Suprapubic skin (tissue), 4 donors: ENCODE measurements at regions not wholly inside any gene's neighbourhood (a gene's known extent, or its start where the extent isn't known, plus 50 kb on each side); places are given as distances from the start of the nearest gene placed in this dataset.

Experiments
- DNase-seq, 2 donors: peaks; one replicate each; pipeline ENCODE4 v3.0.0-alpha.2; 2019; ENCODE audit warnings: low spot score in 2 of 2
- H3K27ac ChIP-seq: fragments of 200-600 bp; sonication (generic); one replicate; pipeline ENCODE4 v1.5.1; 2019
- H3K27me3 ChIP-seq: fragments of 200-600 bp; sonication (generic); one replicate; pipeline ENCODE4 v1.5.1; 2019
- H3K36me3 ChIP-seq: fragments of 200-600 bp; sonication (generic); one replicate; pipeline ENCODE4 v1.5.1; 2019
- H3K4me1 ChIP-seq: fragments of 200-600 bp; sonication (generic); one replicate; pipeline ENCODE4 v1.5.1; 2019
- H3K4me3 ChIP-seq: fragments of 200-600 bp; sonication (generic); one replicate; pipeline ENCODE4 v1.5.1; 2019; ENCODE audit warnings: mild to moderate bottlenecking
- H3K9me3 ChIP-seq: fragments of 200-600 bp; sonication (generic); one replicate; pipeline ENCODE4 v1.5.1; 2019
- CTCF ChIP-seq, 2 donors: fragments of 200-600 bp in 1 of 2; fragments of 450-650 bp in 1 of 2; sonication (generic) in 1 of 2; IDR thresholded peaks; one replicate each; pipeline ENCODE4 v1.5.1; 2016 to 2019; ENCODE audit warnings: antibody characterized with exemption in 2 of 2, mild to moderate bottlenecking in 1 of 2, moderate library complexity in 1 of 2
- EP300 ChIP-seq: sonication (generic); formaldehyde crosslinking; IDR thresholded peaks from one replicate; pipeline ENCODE4 v1.6.1; 2017; ENCODE audit warnings: antibody characterized with exemption
- POLR2A ChIP-seq, 2 donors: fragments of 450-650 bp; IDR thresholded peaks; one replicate each; pipeline ENCODE4 v1.6.1; 2017; ENCODE audit warnings: antibody characterized with exemption in 2 of 2, mild to moderate bottlenecking in 2 of 2, moderate library complexity in 2 of 2
- POLR2AphosphoS5 ChIP-seq, 3 donors: sonication (generic); formaldehyde crosslinking; IDR thresholded peaks; one replicate each; pipeline ENCODE4 v1.6.1; 2017; ENCODE audit warnings: antibody characterized with exemption in 3 of 3
- WGBS: methylation state at CpG from one replicate; pipeline ENCODE4 v1.1.5; 2018; 5-methylcytosine and 5-hydroxymethylcytosine counted together

GRCh38 chr2:128807317-128807716, 488.6 kb upstream of the HS6ST1 start:
- H3K9me3 ChIP-seq = no peaks in the 10 kb centered on the region
- DNase-seq = no peak
- WGBS = 97% methylated on average over 1 of the region's 1 CpG

GRCh38 chr2:128808462-128809258, 490.0 kb upstream of the HS6ST1 start:
- no peak for DNase-seq
- no peak for TF ChIP-seq POLR2A (IDR thresholded peaks at IDR 0.05)
- TF ChIP-seq EP300 = no peak
- TF ChIP-seq POLR2AphosphoS5 (IDR thresholded peaks at IDR 0.05) = no peak
- no peak for TF ChIP-seq CTCF (IDR thresholded peaks at IDR 0.05)
- 78% methylated on average over 5 of the region's 5 CpGs for WGBS
- no peak overlapping the region for H3K4me3 ChIP-seq
- peak overlapping the region; percentile 7 for H3K27ac ChIP-seq
- no peaks in the 10 kb centered on the region for H3K27me3 ChIP-seq
- H3K9me3 ChIP-seq = no peaks in the 10 kb centered on the region
- peaks cover 7% of the 10 kb centered on the region for H3K4me1 ChIP-seq
- no peaks in the 10 kb centered on the region for H3K36me3 ChIP-seq

More at GRCh38 chr2:128807317-128807716, 488.6 kb upstream of the HS6ST1 start:
- Histone ChIP-seq H3K4me3 (no peak overlapping the region), H3K27me3 (no peaks in the 10 kb centered on the region), H3K36me3 (no peaks in the 10 kb centered on the region), H3K4me1 (peaks cover 7% of the 10 kb centered on the region), H3K27ac (no peak overlapping the region)
- TF ChIP-seq POLR2AphosphoS5 (IDR thresholded peaks at IDR 0.05) = no peak
- TF ChIP-seq POLR2A (IDR thresholded peaks at IDR 0.05) = no peak
- TF ChIP-seq CTCF (IDR thresholded peaks at IDR 0.05) = no peak
- no peak for TF ChIP-seq EP300

- TF ChIP-seq EP300 = no peak
- no peak for TF ChIP-seq POLR2AphosphoS5 (IDR thresholded peaks at IDR 0.05)
- Histone ChIP-seq H3K36me3 (no peaks in the 10 kb centered on the region), H3K27me3 (no peaks in the 10 kb centered on the region), H3K27ac (peak overlapping the region; percentile 7), H3K4me1 (peaks cover 7% of the 10 kb centered on the region), H3K9me3 (no peaks in the 10 kb centered on the region), H3K4me3 (no peak overlapping the region)
- 61% methylated on average over 1 of the region's 1 CpG for WGBS
- DNase-seq = no peak
Measured at GRCh38 chr2:128809259-128809636, 490.6 kb upstream of the HS6ST1 start.

- Histone ChIP-seq H3K4me1 (peaks cover 7% of the 10 kb centered on the region), H3K36me3 (no peaks in the 10 kb centered on the region), H3K27me3 (no peaks in the 10 kb centered on the region), H3K9me3 (no peaks in the 10 kb centered on the region), H3K27ac (no peak overlapping the region), H3K4me3 (no peak overlapping the region)
- DNase-seq = no peak
- 62% methylated on average over 3 of the region's 3 CpGs for WGBS
- TF ChIP-seq POLR2A (IDR thresholded peaks at IDR 0.05) = no peak
- TF ChIP-seq POLR2AphosphoS5 (IDR thresholded peaks at IDR 0.05) = no peak
- TF ChIP-seq CTCF (IDR thresholded peaks at IDR 0.05) = no peak
- TF ChIP-seq EP300 = no peak
Measured at GRCh38 chr2:128809880-128810279, 491.2 kb upstream of the HS6ST1 start.

GRCh38 chr2:128812183-128812940, 493.7 kb upstream of the HS6ST1 start:
- TF ChIP-seq POLR2A (IDR thresholded peaks at IDR 0.05) (no peak), CTCF (IDR thresholded peaks at IDR 0.05) (no peak), POLR2AphosphoS5 (IDR thresholded peaks at IDR 0.05) (no peak), EP300 (no peak)
- DNase-seq = no peak
- H3K36me3 ChIP-seq = no peaks in the 10 kb centered on the region
- H3K27me3 ChIP-seq = no peaks in the 10 kb centered on the region
- WGBS = 91% methylated on average over 7 of the region's 14 CpGs
- no peaks in the 10 kb centered on the region for H3K9me3 ChIP-seq
- no peak overlapping the region for H3K4me3 ChIP-seq
- H3K27ac ChIP-seq = no peak overlapping the region
- H3K4me1 ChIP-seq = peaks cover 7% of the 10 kb centered on the region
